ENCODE measurements at regions not wholly inside any gene's neighbourhood (a gene's known extent, or its start where the extent isn't known, plus 50 kb on each side); places are given as distances from the start of the nearest gene placed in this dataset.

- H3K4me3 ChIP-seq, result no peak overlapping the region
- H3K27ac ChIP-seq, result no peak overlapping the region
These were observed 329.0 kb upstream of the SEMA6D start for GRCh38 chr15:47388299-47388698.

DNA sequence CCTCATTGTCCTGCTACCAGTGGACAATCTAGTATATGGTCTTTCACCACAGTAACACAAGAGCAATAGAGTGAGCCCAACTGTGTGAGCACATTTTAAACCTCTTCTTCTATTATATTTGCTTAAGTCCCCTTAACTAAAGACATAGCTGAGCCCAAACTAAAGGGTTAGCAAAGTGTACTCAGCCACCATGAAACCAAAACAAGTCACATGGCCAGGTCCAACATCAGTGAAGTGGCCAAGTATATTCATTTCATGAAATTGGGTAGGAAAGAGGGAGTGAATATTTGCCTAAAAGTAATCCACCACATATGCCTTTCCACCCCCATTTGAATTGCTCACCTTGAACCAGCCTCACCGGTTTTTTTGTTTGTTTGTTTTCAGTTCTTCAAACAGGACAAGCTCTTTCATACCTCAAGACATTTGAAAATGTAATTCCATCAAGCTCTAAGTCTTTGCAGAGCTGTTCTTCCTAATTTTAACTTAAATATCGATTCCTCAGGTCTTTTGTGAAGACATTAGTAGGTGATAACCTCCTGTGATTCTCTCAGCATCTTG is 327.0 kb upstream of the SEMA6D start:
- no peak overlapping the region for H3K4me3 ChIP-seq
- no peak overlapping the region for H3K27ac ChIP-seq

- no peak overlapping the region for H3K4me3 ChIP-seq
- H3K27ac ChIP-seq, result no peak overlapping the region
These were observed 323.0 kb upstream of the SEMA6D start for GRCh38 chr15:47394286-47394809.

GRCh38 chr15:47395076-47395475 is 322.2 kb upstream of the SEMA6D start:
- Histone ChIP-seq H3K4me3 (no peak overlapping the region), H3K27ac (no peak overlapping the region)

GRCh38 chr15:47397655-47398054 is 319.6 kb upstream of the SEMA6D start:
- Histone ChIP-seq H3K4me3 (no peak overlapping the region), H3K27ac (no peak overlapping the region)

DNA sequence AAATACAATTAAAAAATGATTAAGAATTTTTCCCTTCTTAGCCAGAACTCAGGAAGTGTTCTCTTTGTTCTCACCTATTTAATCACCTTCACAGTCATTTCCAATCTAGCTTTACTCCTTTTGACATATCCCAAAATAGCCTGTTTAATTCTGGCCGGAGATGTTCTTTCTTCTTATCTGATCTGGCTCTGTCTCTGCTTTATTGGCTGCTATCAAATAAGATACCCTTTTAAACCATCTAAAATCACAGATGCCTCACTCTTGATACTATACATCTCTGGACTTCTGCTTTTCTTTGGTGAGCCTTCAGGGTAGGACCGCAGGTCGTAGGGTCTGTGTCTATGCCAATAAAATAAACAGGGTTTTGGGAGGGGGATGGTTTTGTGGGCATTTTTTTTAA is 319.2 kb upstream of the SEMA6D start:
- no peak overlapping the region for H3K4me3 ChIP-seq

GRCh38 chr15:47398594-47398993 is 318.7 kb upstream of the SEMA6D start:
- H3K4me3 ChIP-seq, result no peak overlapping the region
- H3K27ac ChIP-seq, result no peak overlapping the region

More for the DNA sequence above, 319.2 kb upstream of the SEMA6D start:
- H3K27ac ChIP-seq, result no peak overlapping the region

DNA sequence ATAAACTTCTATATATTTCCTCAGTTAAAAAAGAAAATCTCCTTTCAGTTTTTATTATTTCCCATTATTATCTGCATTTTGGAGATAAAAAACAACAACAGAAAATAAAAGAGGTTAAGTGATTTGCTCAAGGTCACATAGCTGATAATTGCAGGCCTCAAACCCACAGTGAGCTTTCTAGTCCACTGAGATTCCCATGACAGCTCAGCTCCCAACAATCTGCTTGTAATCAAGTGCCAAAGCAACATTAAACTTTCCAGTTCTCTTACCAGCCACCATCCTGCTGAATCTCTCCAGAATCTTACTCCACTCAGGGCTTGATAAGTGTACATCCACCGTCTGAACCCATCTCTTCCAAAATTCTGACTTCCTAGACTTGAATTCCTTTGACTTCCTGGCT is 318.2 kb upstream of the SEMA6D start:
- no peak overlapping the region for H3K4me3 ChIP-seq

DNA sequence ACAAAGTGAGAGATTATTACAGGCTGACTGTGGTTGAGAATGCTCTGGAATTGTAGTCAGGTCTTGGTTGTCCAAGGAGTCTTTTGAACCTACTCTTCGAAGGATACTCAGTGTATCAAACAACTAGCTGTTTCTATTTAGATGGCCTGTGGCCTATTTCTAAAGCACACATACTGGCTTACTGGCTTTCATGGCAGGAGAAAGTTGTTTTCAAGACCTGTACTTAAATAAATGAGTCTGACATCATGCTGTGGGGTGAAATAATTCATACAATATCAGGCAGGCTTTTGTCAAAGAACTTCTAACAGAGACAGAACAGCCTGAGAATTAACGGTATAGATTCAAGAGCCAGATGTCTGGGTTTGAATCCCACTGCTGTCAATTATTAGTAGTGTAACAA is 316.7 kb upstream of the SEMA6D start:
- Histone ChIP-seq H3K4me3 (no peak overlapping the region), H3K27ac (no peak overlapping the region)

More for the DNA sequence above, 318.2 kb upstream of the SEMA6D start:
- no peak overlapping the region for H3K27ac ChIP-seq

GRCh38 chr15:47401427-47401826 is 315.9 kb upstream of the SEMA6D start:
- no peak overlapping the region for H3K4me3 ChIP-seq
- H3K27ac ChIP-seq, result no peak overlapping the region

GRCh38 chr15:47402829-47403228 is 314.5 kb upstream of the SEMA6D start:
- H3K27ac ChIP-seq, result no peak overlapping the region
- H3K4me3 ChIP-seq, result no peak overlapping the region

- Histone ChIP-seq H3K4me3 (no peak overlapping the region), H3K27ac (no peak overlapping the region)
These were observed 312.4 kb upstream of the SEMA6D start for GRCh38 chr15:47404877-47405276.

DNA sequence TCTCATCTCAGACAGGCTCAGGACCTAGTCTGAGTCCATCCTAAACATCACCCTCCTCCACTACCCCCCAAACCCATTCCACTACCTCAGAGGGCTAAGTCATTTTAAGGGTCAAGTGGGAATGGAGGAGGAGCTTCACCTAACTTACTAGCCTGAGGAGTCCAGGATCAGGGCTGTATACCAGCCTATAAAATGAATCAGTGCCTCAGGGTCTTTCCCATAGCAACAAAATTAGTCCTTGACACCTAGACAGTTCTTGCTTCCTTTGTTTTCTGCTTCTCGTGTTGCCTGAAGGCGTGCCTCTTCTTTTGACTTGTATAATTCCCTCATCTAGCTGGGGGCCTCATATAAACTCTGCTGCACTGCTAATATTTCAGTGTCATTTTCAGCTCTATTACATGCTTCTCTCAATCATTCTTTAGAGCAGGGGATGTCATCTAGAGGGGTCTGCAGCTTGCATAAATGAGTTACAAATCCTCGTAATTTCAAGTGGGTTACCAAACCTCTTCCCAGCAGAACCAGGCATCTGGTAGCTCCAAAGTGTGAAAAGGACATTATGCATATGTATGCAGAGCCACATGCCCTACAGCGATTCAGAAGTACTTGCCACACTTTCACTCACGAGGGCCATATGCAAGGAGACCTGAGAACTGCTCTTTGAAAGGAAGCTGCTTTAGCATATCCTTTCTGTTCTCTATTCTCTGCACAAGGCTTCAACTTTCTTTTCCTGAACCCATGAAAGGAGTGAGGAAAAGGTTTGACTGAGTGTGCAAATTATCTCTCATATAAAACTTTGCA is 311.7 kb upstream of the SEMA6D start:
- Histone ChIP-seq H3K4me3 (no peak overlapping the region), H3K27ac (no peak overlapping the region)

- Histone ChIP-seq H3K4me3 (no peak overlapping the region), H3K27ac (no peak overlapping the region)
These were observed 309.6 kb upstream of the SEMA6D start for GRCh38 chr15:47407692-47408091.

- Histone ChIP-seq H3K27ac (no peak overlapping the region), H3K4me3 (no peak overlapping the region)
These were observed 308.3 kb upstream of the SEMA6D start for GRCh38 chr15:47409038-47409437.

DNA sequence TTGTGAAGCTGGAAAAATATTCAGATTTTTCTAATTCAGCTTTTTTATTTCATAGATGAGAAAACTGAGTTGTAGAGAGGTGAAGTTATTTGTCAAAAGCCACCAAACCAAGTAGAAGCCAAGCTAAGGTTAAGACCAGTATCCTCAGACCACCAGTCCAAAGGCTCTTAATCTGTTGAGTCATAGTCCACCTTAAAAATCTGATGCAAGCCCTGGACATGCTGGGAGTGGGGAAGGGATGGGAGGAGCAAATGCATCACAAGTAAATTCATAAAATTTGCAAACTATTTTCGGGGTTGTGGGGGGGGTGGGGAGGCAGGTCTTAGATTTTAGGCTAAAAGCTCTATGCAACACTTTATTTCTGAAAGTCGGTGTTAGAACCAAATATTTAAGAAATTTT is 307.7 kb upstream of the SEMA6D start:
- H3K4me3 ChIP-seq, result no peak overlapping the region
- no peak overlapping the region for H3K27ac ChIP-seq

DNA sequence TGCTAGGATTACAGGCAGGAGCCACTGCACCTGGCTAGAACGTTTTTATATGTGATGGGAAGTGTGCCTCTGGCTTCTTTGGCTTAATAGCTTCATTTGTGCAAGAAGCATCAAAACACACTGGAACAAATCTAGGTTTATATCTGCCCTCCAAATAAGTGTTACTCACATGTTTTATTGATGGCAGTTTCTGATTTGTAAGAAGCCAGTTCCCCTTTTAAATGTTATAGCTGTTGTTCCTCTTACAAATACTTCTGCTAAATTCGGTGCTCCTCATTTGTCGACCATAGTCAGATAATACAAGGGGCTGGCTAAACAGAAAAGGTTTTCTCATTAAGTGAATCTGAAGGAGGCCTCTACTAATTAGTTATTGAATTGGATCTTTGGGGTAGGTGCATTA is 307.1 kb upstream of the SEMA6D start:
- H3K27ac ChIP-seq, result no peak overlapping the region

DNA sequence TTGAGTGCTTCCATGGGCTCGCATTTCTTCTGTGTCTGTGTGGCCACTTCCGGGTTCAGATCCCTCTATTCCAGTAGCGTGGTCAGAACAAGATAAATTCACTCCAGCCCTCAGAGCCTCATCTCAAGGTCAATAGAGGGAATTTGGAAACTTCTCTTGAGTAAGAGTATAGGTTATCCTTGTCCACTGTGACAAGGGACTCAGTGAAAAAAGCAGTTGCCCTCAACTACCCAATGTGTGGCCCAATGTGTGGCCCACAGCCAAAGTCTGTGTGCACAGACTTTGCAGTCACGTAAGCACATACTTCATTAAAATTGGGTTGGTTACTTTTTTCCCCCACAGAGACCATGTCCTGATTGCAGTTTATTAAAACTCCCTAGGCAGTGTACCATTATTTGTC is 305.6 kb upstream of the SEMA6D start:
- Histone ChIP-seq H3K27ac (no peak overlapping the region), H3K4me3 (no peak overlapping the region)

More for the DNA sequence above, 307.1 kb upstream of the SEMA6D start:
- H3K4me3 ChIP-seq, result no peak overlapping the region

GRCh38 chr15:47412136-47412535 is 305.2 kb upstream of the SEMA6D start:
- H3K27ac ChIP-seq, result no peak overlapping the region
- no peak overlapping the region for H3K4me3 ChIP-seq

DNA sequence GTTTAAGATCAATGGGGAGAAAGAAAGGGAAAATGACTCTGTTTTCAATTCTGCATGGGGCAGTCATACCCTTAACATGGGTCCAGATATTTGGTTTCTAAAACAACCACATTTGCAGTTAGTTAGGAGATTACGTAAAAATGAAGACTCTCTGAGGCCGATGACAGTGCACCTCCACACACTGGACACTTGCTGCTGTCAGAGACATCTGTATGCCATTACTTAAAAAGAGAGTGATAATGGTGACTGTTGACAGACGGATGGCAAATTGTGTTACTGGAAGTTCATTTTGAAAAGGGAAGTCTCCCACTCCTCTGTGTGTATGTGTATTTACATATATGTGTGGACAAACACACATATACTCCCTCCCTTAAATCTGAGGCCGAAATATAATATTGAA is 304.5 kb upstream of the SEMA6D start:
- no peak overlapping the region for H3K27ac ChIP-seq
- no peak overlapping the region for H3K4me3 ChIP-seq

GRCh38 chr15:47414207-47414606 is 303.1 kb upstream of the SEMA6D start:
- Histone ChIP-seq H3K4me3 (no peak overlapping the region), H3K27ac (no peak overlapping the region)
